ENCODE measurements at regions not wholly inside any gene's neighbourhood (a gene's known extent, or its start where the extent isn't known, plus 50 kb on each side); places are given as distances from the start of the nearest gene placed in this dataset.

DNA sequence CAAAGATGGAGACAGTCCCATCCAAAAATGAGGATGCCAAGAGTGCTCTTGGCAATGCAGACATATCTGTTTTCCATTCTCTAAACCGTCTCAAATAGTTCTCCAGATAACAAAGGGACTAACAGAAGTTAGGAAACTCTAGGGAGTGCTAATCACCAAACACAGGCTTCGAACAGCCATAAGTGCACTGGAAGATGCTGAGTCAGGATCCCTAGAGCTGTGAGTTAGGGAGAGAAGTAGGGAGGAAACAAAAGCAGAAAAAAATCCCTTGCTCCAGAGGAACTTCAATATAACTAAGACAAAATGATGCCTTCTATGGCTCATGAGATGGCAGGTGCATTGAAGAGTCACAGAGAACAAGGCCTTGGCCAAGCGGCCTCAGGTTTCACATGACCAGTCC is 251.0 kb upstream of the PPARGC1A start:
- TF ChIP-seq POLR2A (IDR thresholded peaks at IDR 0.05) (no peak), EP300 (IDR thresholded peaks at IDR 0.05) (no peak)
- TF ChIP-seq, protein P1, sequence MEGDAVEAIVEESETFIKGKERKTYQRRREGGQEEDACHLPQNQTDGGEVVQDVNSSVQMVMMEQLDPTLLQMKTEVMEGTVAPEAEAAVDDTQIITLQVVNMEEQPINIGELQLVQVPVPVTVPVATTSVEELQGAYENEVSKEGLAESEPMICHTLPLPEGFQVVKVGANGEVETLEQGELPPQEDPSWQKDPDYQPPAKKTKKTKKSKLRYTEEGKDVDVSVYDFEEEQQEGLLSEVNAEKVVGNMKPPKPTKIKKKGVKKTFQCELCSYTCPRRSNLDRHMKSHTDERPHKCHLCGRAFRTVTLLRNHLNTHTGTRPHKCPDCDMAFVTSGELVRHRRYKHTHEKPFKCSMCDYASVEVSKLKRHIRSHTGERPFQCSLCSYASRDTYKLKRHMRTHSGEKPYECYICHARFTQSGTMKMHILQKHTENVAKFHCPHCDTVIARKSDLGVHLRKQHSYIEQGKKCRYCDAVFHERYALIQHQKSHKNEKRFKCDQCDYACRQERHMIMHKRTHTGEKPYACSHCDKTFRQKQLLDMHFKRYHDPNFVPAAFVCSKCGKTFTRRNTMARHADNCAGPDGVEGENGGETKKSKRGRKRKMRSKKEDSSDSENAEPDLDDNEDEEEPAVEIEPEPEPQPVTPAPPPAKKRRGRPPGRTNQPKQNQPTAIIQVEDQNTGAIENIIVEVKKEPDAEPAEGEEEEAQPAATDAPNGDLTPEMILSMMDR (IDR thresholded peaks at IDR 0.05): no peak

Data from suprapubic skin (tissue), 3 donors.